ENCODE measurements at regions not wholly inside any gene's neighbourhood (a gene's known extent, or its start where the extent isn't known, plus 50 kb on each side); places are given as distances from the start of the nearest gene placed in this dataset.

GRCh38 chr12:80025638-80026037, 73.7 kb upstream of the OTOGL start:
- Histone ChIP-seq H2AFZ (ENCODE audit: control insufficient read depth, low read depth, low read length) (no peak overlapping the region), H4K20me1 (ENCODE audit: control insufficient read depth, insufficient read depth) (no peaks in the 10 kb centered on the region), H3K27ac (ENCODE audit: control insufficient read depth, insufficient read depth) (no peak overlapping the region), H3K27me3 (replicated peaks in 1 of 2; ENCODE audit: control insufficient read depth in 2 of 2, insufficient read depth in 2 of 2, low read length in 1 of 2) (no peaks in the 10 kb centered on the region), H3K36me3 (ENCODE audit: control insufficient read depth in 2 of 2, insufficient read depth in 2 of 2, low read length in 1 of 2) (no peaks in the 10 kb centered on the region), H3K9me3 (replicated peaks; ENCODE audit: control insufficient read depth, insufficient read depth, low read length) (no peaks in the 10 kb centered on the region; the same call in 2 of the 3 replicates), H3K4me3 (no peak overlapping the region), H3K9ac (ENCODE audit: control insufficient read depth, insufficient read depth, low read length) (no peak overlapping the region), H3K4me2 (ENCODE audit: control insufficient read depth, insufficient read depth) (no peak overlapping the region), H3K79me2 (ENCODE audit: control insufficient read depth, insufficient read depth, low read length) (no peaks in the 10 kb centered on the region), H3K4me1 (ENCODE audit: control insufficient read depth, insufficient read depth, low read length) (no peaks in the 10 kb centered on the region)
- TF ChIP-seq NRF1 (conservative IDR thresholded peaks at IDR 0.05; ENCODE audit: low read depth, low read length) (no peak), MYB (IDR thresholded peaks at IDR 0.05; ENCODE audit: borderline replicate concordance, low read depth, low read length) (no peak), FOS (IDR thresholded peaks at IDR 0.05; ENCODE audit: borderline replicate concordance, extremely low read depth, insufficient read length) (no peak), SUPT20H (IDR thresholded peaks at IDR 0.05; ENCODE audit: borderline replicate concordance, control insufficient read depth, low read depth, low read length) (no peak), PRDM15 (CRISPR knock-in tag; IDR thresholded peaks at IDR 0.05) (no peak), ZNF217 (IDR thresholded peaks at IDR 0.05) (no peak), HDAC6 (IDR thresholded peaks at IDR 0.05; ENCODE audit: unreplicated experiment) (no peak), SMAD5 (IDR thresholded peaks at IDR 0.05; ENCODE audit: low read depth) (no peak), JUNB (IDR thresholded peaks at IDR 0.05) (no peak), MAX (IDR thresholded peaks at IDR 0.05; ENCODE audit: low read depth, low read length) (no peak), NFIC (IDR thresholded peaks at IDR 0.05; ENCODE audit: low read depth, low read length) (no peak), NKRF (conservative IDR thresholded peaks at IDR 0.05) (no peak), BACH1 (IDR thresholded peaks at IDR 0.05; ENCODE audit: borderline replicate concordance) (no peak), BHLHE40 (IDR thresholded peaks at IDR 0.05; ENCODE audit: borderline replicate concordance in 1 of 2, low read depth in 2 of 2, low read length in 1 of 2) (no peak), POLR2A (IDR thresholded peaks at IDR 0.05; ENCODE audit: low read depth, low read length) (no peak), ZBTB40 (IDR thresholded peaks at IDR 0.05; ENCODE audit: borderline replicate concordance) (no peak), ZNF207 (IDR thresholded peaks at IDR 0.05; ENCODE audit: borderline replicate concordance) (no peak)
- ChIA-PET RAD21 (ENCODE audit: unreplicated experiment) (no interaction called here), SMC1A (ENCODE audit: uncharacterized antibody, unreplicated experiment) (interaction anchor here (0.8 to 1.6 kb wide), 3 partner anchors 9 to 71 kb away, joined by 3 to 5 read pairs (median 3); no protein-coding TSS in a partner anchor), CTCF (no interaction called here), POLR2A (no interaction called here)
- intact Hi-C loops (cut with micrococcal nuclease; ENCODE audit: unreplicated experiment): no loop called here
- FAIRE-seq (no peak), ATAC-seq (no peak), DNase-seq (ENCODE audit: low read depth, low spot score) (no peak)
- in situ Hi-C loops (cut with MboI): no loop called here
- no TSS peak for BruUV-seq (replicated peaks)

Data from GM12878 (cell line).